ENCODE measurements at regions not wholly inside any gene's neighbourhood (a gene's known extent, or its start where the extent isn't known, plus 50 kb on each side); places are given as distances from the start of the nearest gene placed in this dataset.

DNA sequence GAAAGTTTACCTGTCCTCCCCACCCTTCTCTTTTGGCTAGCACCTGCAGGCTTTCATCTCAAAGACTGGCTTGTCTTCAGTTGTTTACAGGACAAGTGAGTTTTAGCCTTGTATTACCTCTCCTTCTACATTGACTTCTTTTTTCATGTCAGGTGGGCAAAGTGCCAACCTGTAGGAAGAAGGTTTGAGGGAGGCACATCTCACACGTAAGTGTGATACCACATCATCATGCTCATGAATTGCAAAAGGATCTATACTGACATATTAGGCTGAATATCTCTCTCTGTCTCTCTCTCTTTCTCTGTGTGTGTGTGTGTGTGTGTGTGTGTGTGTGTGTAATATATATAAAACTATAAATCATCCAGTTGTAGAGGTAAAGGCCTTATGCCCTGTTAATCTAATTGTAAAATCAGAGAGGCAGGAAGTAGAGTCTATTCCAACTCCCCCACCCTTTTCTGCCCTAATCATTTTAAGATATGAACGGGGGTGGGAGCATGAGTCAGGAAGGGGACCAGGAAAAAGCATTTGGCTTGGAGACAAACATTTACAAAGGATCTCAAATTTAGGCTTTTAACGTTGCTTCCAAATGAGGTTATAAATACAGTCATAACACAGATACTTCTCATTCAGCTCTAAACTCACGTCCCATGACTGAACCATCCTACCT lies 107.0 kb upstream of the PFN2 start:
- TF ChIP-seq, protein P1, sequence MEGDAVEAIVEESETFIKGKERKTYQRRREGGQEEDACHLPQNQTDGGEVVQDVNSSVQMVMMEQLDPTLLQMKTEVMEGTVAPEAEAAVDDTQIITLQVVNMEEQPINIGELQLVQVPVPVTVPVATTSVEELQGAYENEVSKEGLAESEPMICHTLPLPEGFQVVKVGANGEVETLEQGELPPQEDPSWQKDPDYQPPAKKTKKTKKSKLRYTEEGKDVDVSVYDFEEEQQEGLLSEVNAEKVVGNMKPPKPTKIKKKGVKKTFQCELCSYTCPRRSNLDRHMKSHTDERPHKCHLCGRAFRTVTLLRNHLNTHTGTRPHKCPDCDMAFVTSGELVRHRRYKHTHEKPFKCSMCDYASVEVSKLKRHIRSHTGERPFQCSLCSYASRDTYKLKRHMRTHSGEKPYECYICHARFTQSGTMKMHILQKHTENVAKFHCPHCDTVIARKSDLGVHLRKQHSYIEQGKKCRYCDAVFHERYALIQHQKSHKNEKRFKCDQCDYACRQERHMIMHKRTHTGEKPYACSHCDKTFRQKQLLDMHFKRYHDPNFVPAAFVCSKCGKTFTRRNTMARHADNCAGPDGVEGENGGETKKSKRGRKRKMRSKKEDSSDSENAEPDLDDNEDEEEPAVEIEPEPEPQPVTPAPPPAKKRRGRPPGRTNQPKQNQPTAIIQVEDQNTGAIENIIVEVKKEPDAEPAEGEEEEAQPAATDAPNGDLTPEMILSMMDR (conservative IDR thresholded peaks at IDR 0.05; ENCODE audit: low read depth, low read length) = no peak
- no peak for TF ChIP-seq EZH2phosphoT487 (IDR thresholded peaks at IDR 0.05; ENCODE audit: borderline replicate concordance, low read length)
